Osteocyte (in vitro differentiated cells): ENCODE measurements at regions not wholly inside any gene's neighbourhood (a gene's known extent, or its start where the extent isn't known, plus 50 kb on each side); places are given as distances from the start of the nearest gene placed in this dataset.

Experiments
- DNase-seq: peaks from one replicate; pipeline ENCODE4 v3.0.0; 2021; ENCODE audit warnings: mixed read lengths; ENCODE audit not compliant: unreplicated experiment; ENCODE audit errors: extremely low spot score
- H3K27ac Mint-ChIP-seq: one replicate; pipeline ENCODE4 v1.8.0; 2021; ENCODE audit warnings: mild to moderate bottlenecking, mixed read lengths; ENCODE audit not compliant: unreplicated experiment
- H3K27me3 Mint-ChIP-seq: one replicate; pipeline ENCODE4 v1.8.0; 2021; ENCODE audit warnings: mixed read lengths; ENCODE audit not compliant: unreplicated experiment
- H3K36me3 Mint-ChIP-seq: one replicate; pipeline ENCODE4 v1.8.0; 2021; ENCODE audit warnings: mixed read lengths; ENCODE audit not compliant: unreplicated experiment
- H3K4me1 Mint-ChIP-seq: one replicate; pipeline ENCODE4 v1.8.0; 2021; ENCODE audit warnings: mixed read lengths; ENCODE audit not compliant: unreplicated experiment
- H3K4me3 Mint-ChIP-seq: one replicate; pipeline ENCODE4 v1.8.0; 2021; ENCODE audit warnings: mild to moderate bottlenecking, moderate library complexity, mixed read lengths; ENCODE audit not compliant: unreplicated experiment
- H3K9me3 Mint-ChIP-seq: one replicate; pipeline ENCODE4 v1.8.0; 2021; ENCODE audit warnings: mixed read lengths; ENCODE audit not compliant: unreplicated experiment
- TF ChIP-seq, protein P1 (sequence below): fragments of 200-600 bp; sonication (generic); IDR thresholded peaks from 2 replicates; pipeline ENCODE4 v1.5.0; 2021; ENCODE audit warnings: antibody characterized with exemption, mild to moderate bottlenecking, moderate library complexity

DNA sequence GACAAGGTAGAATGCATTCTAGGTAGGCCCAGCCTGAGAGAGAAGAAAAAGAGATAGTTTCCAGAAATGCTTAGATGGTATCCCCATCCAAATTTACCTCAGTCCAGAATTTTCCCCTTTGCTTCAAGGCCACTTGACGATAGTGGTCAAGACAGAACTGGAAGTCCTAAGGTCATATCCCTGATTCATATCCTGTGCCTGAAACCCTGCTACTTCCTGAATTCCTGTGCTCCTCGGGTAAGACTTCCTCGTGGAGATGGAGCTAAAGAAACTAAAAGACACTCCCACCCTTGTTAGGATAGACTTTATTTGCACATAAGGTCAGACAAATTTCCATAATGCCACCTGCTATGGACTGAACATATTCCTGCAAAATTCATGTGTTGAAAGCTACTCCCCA lies 175.9 kb downstream of the EVX1 start:
- Mint-ChIP-seq H3K36me3 (no peaks in the 10 kb centered on the region), H3K9me3 (no peaks in the 10 kb centered on the region), H3K27ac (no peak overlapping the region), H3K27me3 (peaks cover 5% of the 10 kb centered on the region), H3K4me3 (no peak overlapping the region), H3K4me1 (no peaks in the 10 kb centered on the region)
- TF ChIP-seq, protein P1, sequence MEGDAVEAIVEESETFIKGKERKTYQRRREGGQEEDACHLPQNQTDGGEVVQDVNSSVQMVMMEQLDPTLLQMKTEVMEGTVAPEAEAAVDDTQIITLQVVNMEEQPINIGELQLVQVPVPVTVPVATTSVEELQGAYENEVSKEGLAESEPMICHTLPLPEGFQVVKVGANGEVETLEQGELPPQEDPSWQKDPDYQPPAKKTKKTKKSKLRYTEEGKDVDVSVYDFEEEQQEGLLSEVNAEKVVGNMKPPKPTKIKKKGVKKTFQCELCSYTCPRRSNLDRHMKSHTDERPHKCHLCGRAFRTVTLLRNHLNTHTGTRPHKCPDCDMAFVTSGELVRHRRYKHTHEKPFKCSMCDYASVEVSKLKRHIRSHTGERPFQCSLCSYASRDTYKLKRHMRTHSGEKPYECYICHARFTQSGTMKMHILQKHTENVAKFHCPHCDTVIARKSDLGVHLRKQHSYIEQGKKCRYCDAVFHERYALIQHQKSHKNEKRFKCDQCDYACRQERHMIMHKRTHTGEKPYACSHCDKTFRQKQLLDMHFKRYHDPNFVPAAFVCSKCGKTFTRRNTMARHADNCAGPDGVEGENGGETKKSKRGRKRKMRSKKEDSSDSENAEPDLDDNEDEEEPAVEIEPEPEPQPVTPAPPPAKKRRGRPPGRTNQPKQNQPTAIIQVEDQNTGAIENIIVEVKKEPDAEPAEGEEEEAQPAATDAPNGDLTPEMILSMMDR, result no peak
- no peak for DNase-seq

DNA sequence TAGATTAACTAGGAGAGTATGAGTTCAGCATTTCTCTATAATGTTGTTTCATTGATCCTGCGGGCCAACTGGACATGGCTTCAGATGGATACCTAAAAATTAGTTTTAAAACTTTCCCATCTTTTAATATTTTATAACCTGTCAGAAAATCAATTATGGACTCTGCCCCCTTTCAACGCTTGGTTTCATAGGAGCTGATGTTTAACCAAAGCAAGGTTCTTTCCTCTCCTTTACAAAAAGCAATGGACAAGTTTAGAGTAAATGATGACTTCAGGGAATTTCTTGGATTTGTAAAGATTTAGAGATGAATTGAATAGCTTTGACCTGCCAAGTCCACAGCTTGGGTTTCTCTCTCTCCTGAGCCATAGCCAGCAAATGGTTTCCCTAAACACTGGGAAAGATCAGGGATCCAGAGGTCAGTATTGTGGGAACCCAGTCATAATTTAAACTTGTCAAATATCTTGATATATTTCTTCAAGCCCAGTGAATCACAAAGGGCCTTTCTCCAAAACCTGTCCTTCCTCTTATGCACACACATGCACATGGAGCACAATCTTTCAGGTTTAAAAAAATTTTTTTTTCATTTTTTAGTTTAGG lies 177.1 kb downstream of the EVX1 start:
- TF ChIP-seq, protein P1, result no peak
- H3K4me3 Mint-ChIP-seq, result no peak overlapping the region
- no peaks in the 10 kb centered on the region for H3K9me3 Mint-ChIP-seq
- no peak for DNase-seq
- H3K4me1 Mint-ChIP-seq, result no peaks in the 10 kb centered on the region
- H3K27me3 Mint-ChIP-seq, result peaks cover 9% of the 10 kb centered on the region
- H3K27ac Mint-ChIP-seq, result no peak overlapping the region
- H3K36me3 Mint-ChIP-seq, result no peaks in the 10 kb centered on the region

DNA sequence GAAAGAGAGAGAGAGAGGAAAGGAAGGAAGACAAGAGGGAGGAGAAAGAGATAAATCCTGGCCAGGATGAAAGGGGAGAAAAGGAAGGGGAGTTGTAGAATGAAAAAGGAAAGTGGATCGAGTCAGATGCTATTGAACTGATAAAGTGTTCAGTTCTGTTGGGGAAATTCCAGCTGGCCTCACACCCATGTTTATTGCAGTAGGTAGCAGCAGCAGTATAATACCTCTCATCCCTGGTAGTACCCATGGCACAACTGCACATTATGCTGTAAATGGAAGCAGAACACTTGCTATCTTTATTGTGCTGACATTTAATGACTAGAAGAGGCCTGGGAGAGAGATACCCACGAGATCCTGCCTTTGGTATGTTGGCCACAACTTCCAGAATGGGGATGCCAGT lies 178.1 kb downstream of the EVX1 start:
- no peak overlapping the region for H3K27ac Mint-ChIP-seq
- H3K4me1 Mint-ChIP-seq, result no peaks in the 10 kb centered on the region
- H3K9me3 Mint-ChIP-seq, result no peaks in the 10 kb centered on the region
- TF ChIP-seq, protein P1, result no peak
- peaks cover 17% of the 10 kb centered on the region for H3K27me3 Mint-ChIP-seq
- no peaks in the 10 kb centered on the region for H3K36me3 Mint-ChIP-seq
- no peak for DNase-seq
- no peak overlapping the region for H3K4me3 Mint-ChIP-seq

DNA sequence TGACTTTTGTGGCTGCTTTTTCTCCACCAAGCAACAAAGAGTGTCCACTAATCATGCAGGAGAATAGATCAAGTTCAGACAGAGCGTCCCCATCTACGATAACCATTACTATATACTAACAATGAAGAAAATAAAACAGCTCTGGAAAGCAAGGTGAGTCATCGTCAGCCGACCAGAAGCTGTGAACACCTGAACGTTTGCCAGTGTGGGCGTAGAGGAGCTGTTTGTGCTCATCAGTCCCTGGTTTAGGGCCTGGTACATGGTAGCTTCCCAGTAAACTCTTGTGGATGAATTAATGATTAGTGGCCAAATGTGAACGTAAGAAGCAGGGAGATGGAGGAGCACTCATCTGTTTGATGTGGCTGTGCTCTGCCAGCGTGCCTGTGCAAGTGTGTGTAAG lies 180.7 kb downstream of the EVX1 start:
- TF ChIP-seq, protein P1, result no peak
- Mint-ChIP-seq H3K9me3 (no peaks in the 10 kb centered on the region), H3K4me1 (no peaks in the 10 kb centered on the region), H3K27ac (no peak overlapping the region), H3K36me3 (no peaks in the 10 kb centered on the region), H3K27me3 (peaks cover 17% of the 10 kb centered on the region), H3K4me3 (no peak overlapping the region)
- DNase-seq, result no peak

DNA sequence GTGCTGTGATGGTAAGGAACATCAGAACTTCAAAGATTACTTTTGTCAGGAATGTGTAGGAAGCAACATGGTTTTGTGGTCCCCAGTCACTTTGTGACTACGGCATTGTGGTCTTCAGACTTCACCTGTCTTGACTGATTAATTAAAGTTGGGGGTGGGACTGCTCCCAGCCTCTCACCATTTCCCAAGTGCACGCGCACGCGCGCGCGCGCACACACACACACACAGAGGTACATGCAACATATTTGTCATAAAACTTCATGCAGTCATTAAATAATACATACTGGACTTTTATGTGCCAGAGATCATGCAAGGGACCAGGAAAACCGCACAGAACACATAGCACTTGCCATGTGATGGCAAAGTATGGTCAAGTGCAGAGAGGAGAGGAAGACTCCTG lies 181.2 kb downstream of the EVX1 start:
- Mint-ChIP-seq H3K4me1 (no peaks in the 10 kb centered on the region), H3K27me3 (peaks cover 18% of the 10 kb centered on the region), H3K36me3 (no peaks in the 10 kb centered on the region), H3K9me3 (no peaks in the 10 kb centered on the region), H3K27ac (no peak overlapping the region), H3K4me3 (no peak overlapping the region)
- TF ChIP-seq, protein P1, result no peak
- DNase-seq, result no peak
